ENCODE measurements at regions not wholly inside any gene's neighbourhood (a gene's known extent, or its start where the extent isn't known, plus 50 kb on each side); places are given as distances from the start of the nearest gene placed in this dataset.

DNA sequence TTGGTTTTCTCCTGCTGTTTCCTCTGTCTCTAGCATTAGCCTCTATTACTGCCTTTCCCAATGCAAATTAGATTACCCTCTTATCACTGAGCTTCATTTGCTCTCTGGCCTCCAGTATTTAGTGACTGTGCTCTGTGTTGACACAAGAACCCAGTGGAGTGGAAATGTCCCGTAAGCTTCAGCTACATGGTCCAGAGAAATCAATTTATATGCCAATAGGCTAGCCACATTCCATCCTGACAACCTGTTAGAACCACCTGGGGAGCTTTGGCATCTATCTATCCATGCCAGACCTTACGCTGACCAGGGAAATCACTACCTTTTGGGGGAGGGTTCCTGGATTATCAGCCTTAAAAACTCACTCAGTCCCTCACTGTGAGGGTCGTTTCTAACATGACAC is 459.6 kb downstream of the UTRN start:
- DNase-seq (ENCODE audit: low read depth in 3 of 3, low spot score in 2 of 3), result no peak

DNA sequence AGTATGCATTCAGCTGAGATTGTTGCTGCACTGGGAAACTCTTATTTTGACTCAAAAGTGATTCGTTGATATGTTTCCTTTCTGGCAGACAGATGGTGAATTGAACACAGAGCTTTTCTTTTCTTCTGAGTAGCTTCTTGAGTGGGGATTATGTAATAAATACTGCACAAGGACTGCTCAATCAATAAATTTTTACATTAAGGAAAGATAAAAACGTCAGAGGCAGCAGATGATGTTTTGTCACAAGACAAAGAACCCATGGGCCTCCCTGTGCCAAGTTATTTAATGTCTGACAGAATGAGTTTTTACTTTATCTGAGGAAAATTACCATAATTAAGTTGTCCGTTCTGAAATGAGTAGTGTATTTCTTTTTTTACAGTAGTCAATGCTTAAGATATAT is 460.3 kb downstream of the UTRN start:
- DNase-seq (ENCODE audit: low read depth in 3 of 3, low spot score in 2 of 3), result no peak

DNA sequence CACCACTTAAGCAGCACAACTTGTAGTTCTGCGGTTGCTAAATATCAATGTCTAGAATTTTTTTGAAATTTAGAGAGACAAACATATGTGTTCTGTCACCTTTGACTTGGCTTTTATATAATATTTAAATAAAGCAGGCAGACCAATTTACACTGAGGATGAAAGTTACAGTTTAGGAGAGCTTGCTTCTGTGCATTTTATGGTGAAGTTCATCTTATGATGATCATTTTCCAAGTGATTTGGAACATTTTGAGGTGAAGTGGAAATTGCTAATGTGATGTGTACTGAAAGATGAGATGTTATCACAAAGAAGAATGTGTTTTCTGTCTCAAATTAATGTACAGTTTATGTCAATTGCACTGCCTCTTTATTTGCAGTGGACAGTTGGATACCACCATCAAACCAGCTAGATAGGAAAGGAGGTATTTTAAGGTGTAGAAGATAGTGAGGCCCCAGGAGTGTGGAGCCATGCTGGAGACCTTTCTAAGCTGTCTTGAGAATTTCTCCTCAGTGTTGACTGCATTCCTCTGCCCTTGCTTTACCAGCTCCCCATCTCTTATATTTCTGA is 461.9 kb downstream of the UTRN start:
- no peak for DNase-seq (ENCODE audit: low read depth in 3 of 3, low spot score in 2 of 3)

DNA sequence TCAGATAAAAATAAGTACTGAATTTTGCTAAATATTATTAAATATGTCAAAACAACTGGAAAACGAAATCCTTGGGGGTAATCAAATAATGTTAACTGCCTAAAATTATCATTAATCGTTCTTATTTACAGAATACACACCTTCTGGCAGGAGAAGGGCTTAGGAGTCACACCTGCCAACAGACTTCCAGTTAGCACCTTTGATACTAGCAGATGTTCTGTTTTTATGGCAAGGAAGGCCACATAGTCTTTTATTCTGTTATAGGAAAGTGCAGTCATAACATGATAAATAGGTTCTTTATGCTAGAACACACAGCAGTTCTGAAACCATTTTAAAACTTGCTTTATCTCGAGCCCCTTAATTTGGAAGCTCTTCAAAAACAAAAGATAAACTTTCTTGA is 464.1 kb downstream of the UTRN start:
- no peak for DNase-seq (ENCODE audit: low read depth in 3 of 3, low spot score in 2 of 3)

DNA sequence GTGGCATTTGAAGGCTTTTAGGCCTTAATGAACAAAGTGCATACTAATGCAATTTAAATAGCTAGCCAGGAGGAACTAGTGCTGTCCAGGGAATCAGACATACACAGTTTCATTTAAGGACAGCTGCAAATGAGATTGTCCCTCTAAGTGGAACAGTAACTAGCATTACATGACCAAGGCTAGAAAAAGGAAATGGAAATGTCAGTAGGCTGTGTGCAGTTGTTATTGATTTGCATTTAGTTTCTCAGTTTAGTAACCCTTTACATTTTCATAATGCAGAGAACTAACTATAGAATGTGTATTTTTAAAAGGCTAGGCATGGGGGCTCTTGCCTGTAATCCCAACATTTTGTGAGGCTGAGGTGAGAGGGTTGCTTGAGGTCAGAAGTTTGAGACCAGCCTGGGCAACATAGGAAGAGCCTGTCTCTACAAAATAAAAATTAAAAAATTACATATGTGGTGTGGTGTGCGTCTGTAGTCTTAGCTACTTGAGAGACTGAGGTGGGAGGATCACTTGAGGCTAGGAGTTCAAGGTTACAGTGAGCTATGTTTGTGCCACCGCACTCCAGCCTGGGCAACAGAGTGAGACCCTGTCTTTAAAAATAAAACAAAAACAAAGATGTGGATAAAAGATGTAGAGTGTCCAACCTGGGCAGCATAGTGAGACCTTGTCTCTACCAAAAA is 468.0 kb downstream of the UTRN start:
- DNase-seq (ENCODE audit: low read depth in 3 of 3, low spot score in 2 of 3), result no peak

DNA sequence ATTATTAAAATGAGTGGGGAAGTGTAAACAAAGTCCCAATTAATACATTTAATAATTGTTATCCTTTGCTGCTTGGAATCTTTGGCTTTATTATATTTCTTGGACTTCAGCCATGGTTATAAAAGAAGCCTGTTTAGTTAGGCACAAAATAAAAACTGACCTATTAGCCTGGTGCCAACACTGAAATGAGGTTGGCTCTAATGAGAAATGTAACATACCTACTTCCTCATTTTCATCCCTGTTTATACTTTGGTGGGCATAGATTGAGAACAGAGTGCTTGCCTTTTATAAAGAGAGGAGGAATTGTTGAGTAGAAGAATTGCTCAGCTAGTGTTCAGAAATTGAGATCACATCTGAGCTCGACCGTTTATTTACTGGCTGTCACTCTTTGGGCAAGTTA is 471.3 kb downstream of the UTRN start:
- DNase-seq (ENCODE audit: low read depth in 3 of 3, low spot score in 2 of 3), result no peak

DNA sequence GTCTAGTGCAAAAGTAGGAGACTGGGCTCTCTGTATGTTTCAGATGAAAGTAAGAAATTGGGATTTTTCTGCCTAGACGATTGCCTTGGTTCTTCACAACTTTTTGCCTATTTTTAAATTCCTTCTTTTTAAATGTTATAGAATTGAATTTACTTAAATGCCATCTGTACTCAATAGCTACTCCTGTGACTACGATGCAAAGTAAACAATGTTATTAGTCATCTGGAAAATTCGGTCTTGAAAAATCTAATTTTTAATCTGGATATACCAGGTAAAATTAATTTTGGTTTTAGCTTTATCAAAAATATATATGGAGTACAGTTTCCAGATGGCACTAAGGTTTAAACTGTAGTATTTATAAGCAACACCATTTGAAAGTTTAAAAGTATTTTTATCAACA is 472.2 kb downstream of the UTRN start:
- DNase-seq (ENCODE audit: low read depth in 3 of 3, low spot score in 2 of 3), result no peak

DNA sequence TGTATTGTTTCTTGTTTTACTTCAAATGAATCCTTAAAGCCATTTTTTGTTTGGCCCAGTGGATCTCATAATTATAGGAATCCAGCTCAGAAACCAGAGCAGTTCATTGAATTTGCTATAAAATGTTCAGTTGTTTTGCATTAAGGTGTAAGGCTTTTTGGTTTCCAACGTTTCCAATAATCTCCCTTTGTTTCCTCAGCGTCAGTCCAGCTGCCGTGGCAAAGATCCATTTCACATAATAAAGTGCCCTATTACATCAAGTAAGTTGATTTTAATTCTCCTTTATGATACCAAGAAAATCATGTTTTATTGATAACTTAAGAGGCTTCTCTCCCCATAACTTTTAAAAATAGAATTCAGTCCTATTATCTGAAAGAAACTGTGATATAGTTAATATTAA is 472.6 kb downstream of the UTRN start:
- DNase-seq (ENCODE audit: low read depth in 3 of 3, low spot score in 2 of 3), result no peak

DNA sequence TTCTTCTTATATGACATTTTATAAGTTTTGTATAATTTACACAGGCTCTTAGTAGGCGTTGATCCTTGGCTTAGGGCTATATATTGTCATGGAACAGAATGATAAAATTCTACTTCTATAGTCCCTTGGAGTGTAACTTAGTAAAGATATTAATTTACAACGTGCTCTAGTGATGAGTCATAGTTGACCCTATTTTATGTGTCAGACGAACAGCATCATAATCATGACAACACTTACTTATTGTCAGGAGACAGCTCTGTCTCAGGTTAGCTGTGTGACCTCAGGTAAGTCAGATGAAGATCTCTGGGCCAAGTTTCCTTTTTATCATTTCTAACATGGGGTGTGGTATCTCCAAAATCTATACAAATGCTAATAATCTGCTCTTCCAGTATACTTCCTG is 473.5 kb downstream of the UTRN start:
- no peak for DNase-seq (ENCODE audit: low read depth in 3 of 3, low spot score in 2 of 3)

DNA sequence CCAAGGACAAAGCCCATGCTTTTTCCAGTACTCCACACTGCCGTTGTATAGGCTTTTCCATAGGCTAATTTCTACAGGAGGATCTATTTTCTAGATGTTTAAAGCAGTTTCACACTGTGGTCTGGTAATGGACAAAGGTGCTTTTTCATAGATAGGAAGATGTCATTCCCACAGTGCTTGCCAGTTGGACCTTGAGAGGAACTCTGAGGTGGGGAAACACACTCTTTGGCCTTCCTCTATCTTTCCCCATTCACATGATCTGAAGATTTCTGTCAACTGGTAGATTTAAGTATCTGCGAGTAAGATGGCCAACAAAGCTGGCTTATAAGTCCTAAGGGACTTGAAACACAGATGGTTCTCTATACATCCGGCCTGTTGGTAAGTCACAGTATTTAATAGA is 477.3 kb downstream of the UTRN start:
- DNase-seq (ENCODE audit: low read depth in 3 of 3, low spot score in 2 of 3), result no peak

DNA sequence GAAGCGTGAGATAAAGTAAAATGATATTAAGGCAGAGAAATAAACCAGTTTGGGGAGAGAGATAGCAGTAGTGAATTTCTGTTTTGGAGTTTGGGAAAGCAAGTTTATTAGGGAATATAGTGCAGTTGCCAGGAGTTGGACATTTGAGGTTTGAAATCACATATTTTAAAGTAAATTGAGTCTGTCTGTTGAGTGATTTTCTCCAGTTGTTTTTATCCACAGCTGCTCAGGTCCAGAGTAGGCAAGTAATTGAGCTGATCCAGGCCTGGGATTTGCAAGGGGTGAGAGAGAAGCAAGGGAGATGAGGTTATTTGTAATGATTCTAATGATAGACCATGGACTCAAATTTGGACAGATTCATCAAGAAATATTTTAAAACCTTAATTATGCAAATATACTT is 481.9 kb downstream of the UTRN start:
- DNase-seq (ENCODE audit: low read depth in 3 of 3, low spot score in 2 of 3), result no peak

DNA sequence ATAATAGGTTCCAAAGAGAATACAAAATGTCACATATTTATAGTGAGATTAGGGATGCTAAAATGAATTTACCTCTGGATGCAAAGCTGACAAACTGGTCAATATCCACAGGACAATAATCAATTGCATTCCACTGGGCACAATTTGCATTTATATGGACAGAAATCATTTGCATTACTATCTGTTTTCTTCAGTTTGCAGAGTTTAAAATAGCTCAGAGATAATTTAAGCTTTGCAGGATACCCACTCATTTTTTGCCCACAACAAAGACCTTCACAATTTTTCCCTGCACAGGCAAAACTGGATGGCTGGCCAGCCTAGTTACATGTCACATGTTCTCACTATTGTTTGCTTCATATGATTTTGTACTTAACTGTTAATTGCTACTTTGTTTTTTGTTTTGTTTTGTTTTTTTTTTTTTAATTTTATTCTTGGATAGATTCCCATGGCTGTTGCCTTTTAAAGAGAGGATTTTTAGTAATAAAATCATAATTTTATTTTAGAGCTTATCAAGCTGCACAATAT is 483.5 kb downstream of the UTRN start:
- DNase-seq (ENCODE audit: low read depth in 3 of 3, low spot score in 2 of 3), result no peak

DNA sequence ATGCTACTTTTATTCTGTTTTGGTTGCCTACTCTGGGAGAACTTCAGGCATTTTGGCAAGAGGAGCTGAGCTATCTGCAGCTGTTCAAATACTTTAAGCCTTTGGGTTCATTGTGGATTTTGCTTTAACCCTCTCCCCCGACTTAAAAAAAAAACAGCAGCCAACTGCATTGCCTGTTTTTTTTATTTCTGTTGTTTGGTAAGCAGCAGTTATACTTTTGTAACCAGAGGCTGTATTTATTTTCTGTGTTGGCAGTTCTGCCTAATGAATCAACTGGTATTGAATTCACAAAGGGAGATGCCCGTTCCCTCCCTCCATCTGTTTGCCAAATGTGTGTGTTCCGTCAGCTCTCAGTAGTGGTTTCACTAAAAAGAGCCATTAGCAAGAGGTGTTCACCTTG is 484.0 kb downstream of the UTRN start:
- no peak for DNase-seq (ENCODE audit: low read depth in 3 of 3, low spot score in 2 of 3)

DNA sequence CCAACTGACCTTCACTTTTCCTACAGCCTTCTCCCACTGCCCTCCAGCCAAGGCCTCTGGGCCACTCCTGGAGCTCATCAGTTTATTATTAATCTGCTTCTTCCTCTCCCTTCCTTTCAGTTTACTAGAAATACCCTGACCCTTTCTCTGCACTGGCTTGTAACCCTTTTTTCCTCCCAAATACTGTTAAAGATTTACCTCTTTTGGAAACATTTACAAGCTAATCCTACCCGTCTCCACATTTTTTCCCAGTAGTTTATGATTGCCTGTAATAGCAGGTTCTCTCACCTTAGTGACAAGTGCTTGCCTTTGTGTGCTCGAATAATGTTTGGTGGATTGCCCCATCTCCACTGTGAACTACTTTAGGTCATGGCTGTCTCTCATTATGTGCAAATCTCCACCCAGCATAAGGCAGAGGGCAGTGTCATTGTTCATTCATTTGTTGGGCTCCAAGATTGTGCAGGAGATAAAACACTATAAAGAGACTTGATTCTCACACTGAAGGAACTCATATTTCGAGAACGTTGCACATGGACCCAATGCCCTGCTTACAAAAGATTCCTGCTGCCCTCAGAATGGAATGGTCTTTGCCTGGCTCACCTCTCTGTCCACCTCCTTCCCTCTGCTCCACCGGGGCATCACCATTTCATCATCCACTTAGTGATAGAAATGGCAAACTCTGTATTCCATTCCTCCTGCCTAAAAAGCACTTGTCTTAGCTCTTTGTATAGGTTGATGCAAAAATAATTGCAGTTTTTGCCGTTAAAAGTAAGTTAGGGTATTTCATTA is 491.1 kb downstream of the UTRN start:
- no peak for DNase-seq (ENCODE audit: low read depth in 3 of 3, low spot score in 2 of 3)

DNA sequence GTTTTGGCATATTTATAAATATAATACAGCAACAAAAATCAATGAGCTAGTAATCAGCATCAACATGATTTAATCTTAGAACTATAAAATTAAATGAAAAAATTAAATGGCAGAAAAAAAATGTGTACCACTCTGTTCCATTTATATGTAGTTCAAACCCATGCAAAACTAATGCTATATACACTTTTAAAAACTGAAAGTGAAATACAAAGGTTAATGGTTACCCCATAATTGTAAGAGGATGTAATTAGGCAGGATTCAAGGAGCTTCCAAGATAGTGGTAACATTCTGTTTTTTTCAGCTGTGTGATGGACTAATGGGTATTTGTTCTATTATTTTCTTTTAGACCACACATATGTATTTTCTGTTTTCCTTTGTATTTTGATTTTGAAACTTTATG is 492.1 kb downstream of the UTRN start:
- no peak for DNase-seq (ENCODE audit: low read depth in 3 of 3, low spot score in 2 of 3)

DNA sequence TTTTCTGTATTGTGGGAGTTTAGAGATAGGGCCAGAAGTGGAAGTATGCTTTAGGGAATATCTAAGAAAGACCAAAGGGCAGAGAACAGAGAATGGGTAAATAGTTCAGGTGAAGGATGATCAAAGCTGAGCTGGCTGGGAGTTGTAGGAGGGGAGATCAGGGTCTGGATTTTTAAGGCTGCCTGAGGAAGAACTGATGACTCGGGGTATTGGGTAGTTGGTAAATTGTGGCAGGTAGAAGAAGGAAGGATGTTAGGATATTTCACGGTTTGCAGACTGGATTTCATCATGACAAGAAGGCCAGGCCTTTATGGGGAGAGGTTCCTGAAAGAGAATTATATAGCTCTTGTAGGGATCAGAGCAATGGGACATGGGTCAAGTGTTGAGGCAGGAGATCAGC is 492.9 kb downstream of the UTRN start:
- DNase-seq (ENCODE audit: low read depth in 3 of 3, low spot score in 2 of 3), result no peak

DNA sequence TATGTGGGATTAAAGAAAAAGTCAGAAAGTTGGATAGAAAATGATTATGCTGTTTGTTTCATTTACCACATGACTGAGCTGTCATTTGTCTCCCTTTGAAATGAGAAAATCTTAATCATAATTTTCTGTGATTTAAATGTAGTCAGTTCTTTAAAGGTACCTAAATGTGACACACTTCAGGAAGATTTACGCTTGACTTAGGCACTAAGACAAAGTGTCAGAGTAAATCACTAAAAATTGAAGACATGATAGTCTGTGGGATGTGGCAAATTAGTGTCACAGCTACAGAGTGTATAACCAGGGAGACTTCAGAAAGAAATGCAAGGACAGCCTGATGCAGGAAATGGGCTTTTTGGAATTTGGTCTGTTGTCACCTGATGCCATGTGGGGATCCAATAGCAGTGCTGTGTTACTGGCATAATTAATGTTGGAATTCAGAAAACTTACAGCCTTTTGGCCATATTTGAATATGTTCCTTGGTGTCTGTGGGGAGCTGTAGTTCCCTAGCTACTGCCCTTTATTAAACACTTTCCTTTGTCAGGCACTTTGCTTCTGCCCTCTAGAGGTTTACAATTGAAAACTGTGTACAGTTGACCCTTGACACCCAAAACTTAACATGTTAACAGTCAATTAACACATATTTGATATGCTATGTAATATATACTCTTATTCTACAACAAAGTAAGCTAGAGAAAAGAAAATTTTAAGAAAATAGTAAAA is 493.8 kb downstream of the UTRN start:
- DNase-seq (ENCODE audit: low read depth in 3 of 3, low spot score in 2 of 3), result no peak

DNA sequence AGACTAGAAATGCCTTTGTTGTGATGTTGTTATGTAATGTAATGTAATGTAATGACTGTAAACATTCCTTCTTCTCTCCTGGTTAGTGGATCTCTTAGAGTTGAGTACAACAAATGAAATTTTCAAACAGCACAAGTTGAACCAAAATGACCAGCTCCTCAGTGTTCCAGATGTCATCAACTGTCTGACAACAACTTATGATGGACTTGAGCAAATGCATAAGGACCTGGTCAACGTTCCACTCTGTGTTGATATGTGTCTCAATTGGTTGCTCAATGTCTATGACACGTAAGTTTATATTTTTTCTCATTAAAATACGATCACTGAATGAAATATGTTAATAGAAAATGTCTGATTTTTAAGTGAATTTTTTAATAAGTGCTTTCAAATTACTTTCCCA is 496.7 kb downstream of the UTRN start:
- DNase-seq (ENCODE audit: low read depth in 3 of 3, low spot score in 2 of 3), result no peak

DNA sequence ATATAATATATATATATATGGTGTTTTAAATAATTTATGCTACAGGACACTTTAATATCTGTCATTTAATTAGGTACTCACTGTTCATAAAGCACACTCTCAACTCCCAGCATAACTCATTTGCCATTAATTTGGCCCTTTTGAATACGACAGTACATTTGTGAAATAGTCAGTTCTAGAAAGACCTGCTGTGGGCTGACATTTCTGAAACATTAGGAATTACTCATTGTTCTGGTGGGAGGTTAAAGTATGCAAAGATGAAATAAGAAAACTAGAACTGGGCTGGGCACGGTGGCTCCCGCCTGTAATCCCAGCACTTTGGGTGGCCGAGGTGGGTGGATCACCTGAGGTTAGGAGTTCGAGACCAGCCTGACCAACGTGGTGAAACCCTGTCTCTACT is 497.5 kb downstream of the UTRN start:
- no peak for DNase-seq (ENCODE audit: low read depth in 3 of 3, low spot score in 2 of 3)

DNA sequence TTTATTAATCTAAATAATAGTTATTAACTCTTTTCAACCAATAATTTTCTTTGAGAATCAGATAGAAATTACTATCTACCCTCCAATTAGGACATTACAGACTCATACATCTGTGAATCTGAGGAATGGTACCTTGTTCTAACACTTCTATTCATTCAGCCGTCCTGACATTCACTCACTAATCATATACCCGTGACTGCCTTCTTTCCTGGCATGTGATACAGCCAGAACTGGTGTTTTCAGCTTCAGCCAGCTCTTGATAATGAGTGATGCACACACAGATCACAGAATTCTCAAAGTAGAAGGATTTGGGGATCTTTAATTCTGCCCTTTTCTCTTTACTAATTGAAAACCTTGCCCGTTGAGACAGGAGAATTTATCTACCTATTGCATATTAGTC is 499.9 kb downstream of the UTRN start:
- DNase-seq (ENCODE audit: low read depth in 3 of 3, low spot score in 2 of 3), result no peak

DNA sequence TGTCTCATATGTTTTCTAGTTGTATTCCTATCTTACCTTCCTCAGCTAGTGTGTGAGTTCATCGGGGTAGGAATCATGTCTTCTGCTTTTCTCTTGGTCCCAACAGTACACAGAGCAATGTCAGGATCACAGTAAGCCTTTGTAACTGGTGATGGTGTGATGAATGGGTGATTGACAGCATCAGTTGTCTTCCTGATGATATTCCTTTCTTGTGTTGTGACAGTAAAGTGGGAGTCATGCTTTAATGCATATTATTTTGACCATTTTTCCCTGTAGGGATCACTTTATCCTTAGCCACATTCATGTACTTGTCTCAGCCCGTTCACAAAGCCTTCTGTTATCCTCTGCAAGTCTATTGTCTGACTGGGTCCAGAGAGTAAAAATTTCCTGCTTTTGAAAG is 501.7 kb downstream of the UTRN start:
- no peak for DNase-seq (ENCODE audit: low read depth in 3 of 3, low spot score in 2 of 3)
